CD4-positive, CD25-positive, alpha-beta regulatory T cell (primary cell): ENCODE measurements at regions not wholly inside any gene's neighbourhood (a gene's known extent, or its start where the extent isn't known, plus 50 kb on each side); places are given as distances from the start of the nearest gene placed in this dataset.

ENCODE experiments used
- ATAC-seq, 2 donors: fragments of 150-1000 bp; cut with Tn5 transposase; one replicate each; pipeline ENCODE4 v1.10.0; 2021; ENCODE audit warnings: low read depth in 2 of 2, moderate number of reproducible peaks in 2 of 2, moderate library complexity in 1 of 2
- DNase-seq, 3 donors: peaks; one replicate each; pipeline versions ENCODE4 v3.0.0 to v3.0.0-alpha.2; 2012 to 2022; ENCODE audit warnings: mixed read lengths in 1 of 3
- H3K27ac ChIP-seq: one replicate; pipeline ENCODE4 v1.7.0; 2013; ENCODE audit warnings: mild to moderate bottlenecking, low read length; ENCODE audit not compliant: insufficient read depth, poor library complexity, severe bottlenecking
- H3K27me3 ChIP-seq: one replicate; pipeline ENCODE4 v1.7.0; 2013; ENCODE audit warnings: low read length; ENCODE audit not compliant: control insufficient read depth, insufficient read depth
- H3K36me3 ChIP-seq: one replicate; pipeline ENCODE4 v1.7.0; 2013; ENCODE audit warnings: mild to moderate bottlenecking, low read length, moderate library complexity; ENCODE audit not compliant: control insufficient read depth, insufficient read depth
- H3K4me1 ChIP-seq: 2 replicates; pipeline ENCODE4 v1.7.0; 2013; ENCODE audit warnings: mild to moderate bottlenecking, low read length; ENCODE audit not compliant: insufficient read depth, control insufficient read depth, poor library complexity, severe bottlenecking
- H3K4me3 ChIP-seq: one replicate; pipeline ENCODE4 v1.7.0; 2013; ENCODE audit warnings: low read depth, mild to moderate bottlenecking, low read length, moderate library complexity
- H3K9me3 ChIP-seq, 2 experiments: 1 replicate in 1 of 2; 2 replicates in 1 of 2; pipeline ENCODE4 v1.7.0; 2013; ENCODE audit warnings: low read length in 2 of 2, mild to moderate bottlenecking in 1 of 2, moderate library complexity in 1 of 2; ENCODE audit not compliant: control insufficient read depth in 2 of 2
- H3K27ac Mint-ChIP-seq, 3 donors: one replicate each; pipeline ENCODE4 v1.8.0; 2020 to 2022; ENCODE audit warnings: mild to moderate bottlenecking in 3 of 3, mixed read lengths in 3 of 3, moderate library complexity in 2 of 3
- H3K27me3 Mint-ChIP-seq: one replicate; pipeline ENCODE4 v1.8.0; 2022; ENCODE audit warnings: mild to moderate bottlenecking, mixed read lengths
- H3K36me3 Mint-ChIP-seq: one replicate; pipeline ENCODE4 v1.8.0; 2020; ENCODE audit warnings: mixed read lengths
- H3K4me1 Mint-ChIP-seq, 4 donors: one replicate each; pipeline ENCODE4 v1.8.0; 2020 to 2022; ENCODE audit warnings: mixed read lengths in 4 of 4, mild to moderate bottlenecking in 1 of 4
- H3K4me3 Mint-ChIP-seq, 4 donors: one replicate each; pipeline ENCODE4 v1.8.0; 2020 to 2022; ENCODE audit warnings: mild to moderate bottlenecking in 4 of 4, mixed read lengths in 4 of 4, moderate library complexity in 3 of 4
- H3K9me3 Mint-ChIP-seq, 7 donors: one replicate each; pipeline ENCODE4 v1.8.0; 2020 to 2022; ENCODE audit warnings: mixed read lengths in 7 of 7, mild to moderate bottlenecking in 3 of 7, moderate library complexity in 2 of 7

- Mint-ChIP-seq H3K4me1 (no peaks in the 10 kb centered on the region), H3K36me3 (no peaks in the 10 kb centered on the region)
- H3K36me3 ChIP-seq = no peaks in the 10 kb centered on the region
Measured at GRCh38 chr6:138719744-138720143, 53.8 kb upstream of the CCDC28A start.

GRCh38 chr6:138722425-138723371 lies 50.9 kb upstream of the CCDC28A start:
- Mint-ChIP-seq H3K36me3 (no peaks in the 10 kb centered on the region), H3K4me3 (no peak overlapping the region), H3K27ac (no peak overlapping the region), H3K4me1 (no peaks in the 10 kb centered on the region), H3K9me3 (peaks cover 0 to 1% (median 0%) of the 10 kb centered on the region in 7 donors), H3K27me3 (peaks cover 7% of the 10 kb centered on the region)
- Histone ChIP-seq H3K9me3 (no peaks in the 10 kb centered on the region), H3K4me1 (no peaks in the 10 kb centered on the region), H3K36me3 (no peaks in the 10 kb centered on the region), H3K4me3 (no peak overlapping the region), H3K27me3 (peaks cover 3% of the 10 kb centered on the region), H3K27ac (no peak overlapping the region)
- DNase-seq (peak in 1 of 3 donors; percentile 2), ATAC-seq (no peak)

More at GRCh38 chr6:138719744-138720143, 53.8 kb upstream of the CCDC28A start:
- Mint-ChIP-seq H3K9me3 (peaks cover 0 to 5% (median 3%) of the 10 kb centered on the region in 7 donors), H3K4me3 (no peak overlapping the region), H3K27me3 (peaks cover 17% of the 10 kb centered on the region), H3K27ac (peak overlapping the region in 1 of 3 donors; percentile 52)
- Histone ChIP-seq H3K4me3 (no peak overlapping the region), H3K27ac (no peak overlapping the region), H3K27me3 (peaks cover 3% of the 10 kb centered on the region), H3K4me1 (no peaks in the 10 kb centered on the region), H3K9me3 (peaks cover 0 to 1% of the 10 kb centered on the region in 2 experiments)
- DNase-seq = no peak
- no peak for ATAC-seq
